Thoracic aorta (tissue), 2 donors: ENCODE measurements at regions not wholly inside any gene's neighbourhood (a gene's known extent, or its start where the extent isn't known, plus 50 kb on each side); places are given as distances from the start of the nearest gene placed in this dataset.
A peak's percentile ranks its signal among the peaks of the same experiment; 100 is the strongest.

ENCODE experiments used
- ATAC-seq: fragments of 150-250 bp; one replicate; pipeline ENCODE4 v1.8.0; 2017; ENCODE audit warnings: low read depth; ENCODE audit not compliant: insufficient number of reproducible peaks, low FRiP score
- DNase-seq: peaks from one replicate; pipeline ENCODE4 v3.0.0-alpha.2; 2020; ENCODE audit warnings: low spot score
- H3K27ac ChIP-seq, 2 donors: fragments of 200-600 bp; sonication (generic); 1 replicate in 1 of 2; 2 replicates in 1 of 2; pipeline ENCODE4 v1.5.1; 2016; ENCODE audit warnings: mild to moderate bottlenecking in 2 of 2, moderate library complexity in 2 of 2
- H3K27me3 ChIP-seq: fragments of 200-600 bp; sonication (generic); replicated peaks from 2 replicates; pipeline ENCODE4 v1.6.0; 2016; ENCODE audit warnings: mild to moderate bottlenecking; ENCODE audit not compliant: insufficient read depth
- H3K36me3 ChIP-seq: fragments of 200-600 bp; sonication (generic); one replicate; pipeline ENCODE4 v1.5.1; 2016
- H3K4me1 ChIP-seq, 2 donors: fragments of 200-600 bp; sonication (generic); 1 replicate in 1 of 2; 2 replicates in 1 of 2; pipeline versions ENCODE4 v1.5.1 to v1.6.0; 2016; ENCODE audit warnings: low read depth in 2 of 2, mild to moderate bottlenecking in 1 of 2; ENCODE audit not compliant: control insufficient read depth in 1 of 2
- H3K4me3 ChIP-seq: fragments of 200-600 bp; sonication (generic); 2 replicates; pipeline ENCODE4 v1.5.1; 2016; ENCODE audit warnings: mild to moderate bottlenecking
- H3K9me3 ChIP-seq: fragments of 200-600 bp; sonication (generic); 2 replicates; pipeline ENCODE4 v1.5.1; 2016
- CTCF ChIP-seq: fragments of 200-600 bp; sonication (generic); IDR thresholded peaks from one replicate; pipeline ENCODE4 v1.5.1; 2019; ENCODE audit warnings: antibody characterized with exemption

- DNase-seq (no peak), ATAC-seq (no peak)
- Histone ChIP-seq H3K4me1 (peaks cover 14 to 34% of the 10 kb centered on the region in 2 donors), H3K4me3 (no peak overlapping the region), H3K9me3 (no peaks in the 10 kb centered on the region), H3K27ac (no peak overlapping the region), H3K27me3 (no peaks in the 10 kb centered on the region), H3K36me3 (no peaks in the 10 kb centered on the region)
- TF ChIP-seq CTCF: no peak
Measured at GRCh38 chr3:72109327-72110259, 324.6 kb upstream of the PROK2 start.

- H3K4me3 ChIP-seq: no peak overlapping the region
- no peak for ATAC-seq
- DNase-seq: no peak
- no peaks in the 10 kb centered on the region for H3K36me3 ChIP-seq
- no peaks in the 10 kb centered on the region for H3K9me3 ChIP-seq
- no peaks in the 10 kb centered on the region for H3K27me3 ChIP-seq
- peaks cover 7 to 11% of the 10 kb centered on the region in 2 donors for H3K4me1 ChIP-seq
- no peak overlapping the region for H3K27ac ChIP-seq
- no peak for TF ChIP-seq CTCF
Measured at GRCh38 chr3:72105306-72105705, 320.4 kb upstream of the PROK2 start.

- no peak for ATAC-seq
- Histone ChIP-seq H3K36me3 (no peaks in the 10 kb centered on the region), H3K9me3 (no peaks in the 10 kb centered on the region), H3K4me3 (no peak overlapping the region), H3K4me1 (peaks cover 7 to 17% of the 10 kb centered on the region in 2 donors), H3K27me3 (no peaks in the 10 kb centered on the region), H3K27ac (no peak overlapping the region)
- DNase-seq: no peak
- no peak for TF ChIP-seq CTCF
Measured at GRCh38 chr3:72102112-72102616, 317.2 kb upstream of the PROK2 start.

- Histone ChIP-seq H3K4me3 (no peak overlapping the region), H3K27ac (no peak overlapping the region), H3K9me3 (no peaks in the 10 kb centered on the region), H3K4me1 (peaks cover 7 to 17% of the 10 kb centered on the region in 2 donors), H3K36me3 (no peaks in the 10 kb centered on the region), H3K27me3 (no peaks in the 10 kb centered on the region)
- DNase-seq (no peak), ATAC-seq (no peak)
- no peak for TF ChIP-seq CTCF
Measured at GRCh38 chr3:72101494-72101893, 316.5 kb upstream of the PROK2 start.

- ATAC-seq: peak; percentile 73
Measured at GRCh38 chr3:72100601-72101187, 315.7 kb upstream of the PROK2 start.

More at GRCh38 chr3:72100601-72101187, 315.7 kb upstream of the PROK2 start:
- Histone ChIP-seq H3K27ac (no peak overlapping the region), H3K27me3 (no peaks in the 10 kb centered on the region), H3K36me3 (no peaks in the 10 kb centered on the region), H3K4me1 (peaks cover 7 to 22% of the 10 kb centered on the region in 2 donors), H3K4me3 (peak overlapping the region; percentile 65), H3K9me3 (no peaks in the 10 kb centered on the region)
- TF ChIP-seq CTCF: no peak
- DNase-seq: peak; percentile 55
